ENCODE measurements at regions not wholly inside any gene's neighbourhood (a gene's known extent, or its start where the extent isn't known, plus 50 kb on each side); places are given as distances from the start of the nearest gene placed in this dataset.

GRCh38 chr1:114337417-114337816, 173.6 kb downstream of the TRIM33 start:
- TF ChIP-seq CTCF (IDR thresholded peaks at IDR 0.05) (no peak), POLR2A (IDR thresholded peaks at IDR 0.05) (no peak), POLR2AphosphoS5 (IDR thresholded peaks at IDR 0.05) (no peak)

Data from transverse colon (tissue), 4 donors.